Urothelium cell line (cell line): ENCODE measurements at regions not wholly inside any gene's neighbourhood (a gene's known extent, or its start where the extent isn't known, plus 50 kb on each side); places are given as distances from the start of the nearest gene placed in this dataset.

Source experiments
- DNase-seq: peaks from one replicate; pipeline ENCODE4 v3.0.0; 2011; ENCODE audit warnings: low spot score, mixed read lengths
- FAIRE-seq: peaks from 2 replicates; lab custom pipeline; 2011; peaks lifted over from hg19 to GRCh38; lab: Jason Lieb, UNC

DNA sequence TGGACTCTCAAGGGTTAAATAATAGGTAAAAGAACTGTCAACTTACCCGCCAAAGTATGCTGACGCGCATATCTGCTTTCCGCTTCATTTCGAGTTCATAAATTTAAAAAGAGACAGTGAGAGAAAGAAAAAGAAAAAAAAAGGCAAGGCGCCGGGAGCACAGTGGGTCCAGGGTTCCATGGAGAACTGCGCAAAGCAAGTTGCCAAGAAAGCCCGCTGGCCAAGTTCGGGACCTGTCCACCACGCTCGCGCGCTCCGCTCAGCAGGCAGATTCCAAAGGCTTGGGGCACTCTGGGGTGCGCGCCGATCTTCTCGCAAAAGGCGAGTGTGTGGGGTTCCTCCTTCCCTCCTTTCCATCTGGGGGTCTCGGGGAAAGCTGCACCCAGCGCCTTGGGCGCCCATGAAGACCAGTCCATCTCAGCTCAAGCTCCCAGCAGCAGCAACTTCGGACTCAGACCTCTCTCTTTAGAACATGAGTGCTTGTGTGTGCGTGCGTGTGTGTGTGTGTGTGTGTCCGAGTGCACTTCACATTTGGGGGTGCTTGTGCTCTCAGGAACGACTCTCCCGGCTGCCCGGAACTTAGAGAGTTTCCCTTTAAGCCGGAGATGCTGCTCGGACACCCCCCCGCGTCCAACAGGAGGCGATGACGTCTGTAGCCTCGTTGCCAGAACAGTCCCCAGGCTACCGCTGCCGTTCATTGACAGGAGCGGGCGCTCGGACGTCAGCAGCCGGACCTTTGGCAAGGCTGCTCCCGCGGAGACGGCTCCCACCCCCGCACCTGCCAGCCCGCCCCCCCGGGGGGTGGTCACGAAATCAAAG is 180.0 kb downstream of the TBXT start:
- DNase-seq (peak; percentile 78), FAIRE-seq (no peak)

GRCh38 chr6:165986914-165987482 is 180.7 kb downstream of the TBXT start:
- DNase-seq: peak; percentile 41
- no peak for FAIRE-seq

DNA sequence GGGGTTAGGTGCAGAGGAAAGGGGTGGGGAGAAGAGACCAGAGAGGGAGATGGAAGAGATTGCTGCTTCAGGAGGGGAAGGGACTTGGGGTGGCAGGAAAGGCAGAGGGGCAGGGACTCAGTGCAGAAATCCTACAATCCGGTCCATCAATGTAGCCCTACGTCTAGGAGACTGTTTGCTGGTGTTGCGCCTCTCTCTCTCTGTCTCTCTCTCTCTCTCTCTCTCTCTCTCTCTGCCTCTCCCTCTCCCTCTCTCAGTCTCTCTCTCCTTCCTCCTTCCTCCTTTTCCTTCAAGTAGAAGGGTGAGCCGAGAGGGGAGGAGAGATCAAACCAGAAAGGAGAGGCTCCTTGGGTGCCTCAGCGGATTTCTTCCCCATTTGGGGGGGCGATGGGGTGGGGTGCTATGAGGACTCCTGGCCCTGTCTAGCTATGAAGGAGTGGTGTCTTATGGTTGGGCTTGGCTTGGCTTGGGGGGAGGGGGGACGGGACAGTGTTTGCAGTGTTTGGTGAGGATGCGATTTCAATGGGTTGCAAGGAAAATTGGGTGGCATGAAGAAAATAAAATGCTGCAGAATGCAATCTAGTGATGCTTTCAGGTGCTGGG is 181.2 kb downstream of the TBXT start:
- FAIRE-seq (no peak), DNase-seq (no peak)

DNA sequence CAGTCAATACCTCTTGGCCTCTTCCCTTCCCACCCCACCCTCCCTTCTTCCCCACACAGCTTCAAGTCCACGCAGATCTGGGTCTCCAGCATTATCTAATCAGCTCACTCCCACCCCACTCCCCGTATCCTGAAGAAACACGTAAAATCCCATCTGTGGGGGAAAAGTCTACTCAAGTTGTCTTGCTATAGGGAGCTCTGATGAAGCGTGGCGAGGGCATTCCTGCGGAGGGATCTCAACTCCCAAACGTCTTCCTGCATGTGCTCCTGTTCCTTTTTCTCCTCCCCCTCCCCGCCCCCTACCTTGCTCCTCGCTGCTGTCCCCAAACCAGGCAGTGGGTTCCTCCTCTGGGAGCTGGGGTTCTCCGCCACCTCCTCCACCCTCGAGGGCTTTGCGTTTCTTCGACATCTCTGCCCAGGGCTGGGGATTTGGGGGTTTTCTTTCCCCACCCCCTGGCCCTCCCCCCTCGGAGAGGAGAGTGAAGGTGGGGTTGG is 181.8 kb downstream of the TBXT start:
- FAIRE-seq: no peak
- no peak for DNase-seq

GRCh38 chr6:165985281-165985805 is 182.3 kb downstream of the TBXT start:
- no peak for DNase-seq

DNA sequence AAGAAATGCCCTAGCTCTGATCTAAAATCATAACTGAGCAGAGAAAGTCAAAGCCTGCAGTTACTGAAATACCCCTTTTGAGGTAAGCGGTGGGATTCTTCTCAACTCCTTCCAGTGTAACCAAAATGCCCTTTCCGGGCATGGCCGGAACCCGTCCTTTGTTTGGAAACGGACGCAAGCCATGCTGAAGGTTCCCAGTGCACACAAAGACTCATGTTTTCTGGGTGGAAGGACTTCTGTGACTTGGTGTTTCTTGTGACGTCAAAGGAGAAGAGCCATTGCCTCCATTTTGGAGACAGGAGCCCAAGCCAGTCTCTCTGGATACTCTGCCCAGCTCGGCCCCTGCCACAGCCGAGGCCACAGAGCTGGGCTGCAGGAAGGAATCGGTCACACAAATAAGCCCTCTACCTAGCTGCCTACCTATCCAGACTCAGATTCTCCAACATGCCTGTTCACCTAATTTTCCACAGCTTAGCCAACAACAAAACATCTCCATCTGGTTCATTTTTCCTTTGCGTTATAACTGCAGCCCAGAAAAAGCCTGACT is 182.8 kb downstream of the TBXT start:
- no peak for FAIRE-seq
- no peak for DNase-seq

More at GRCh38 chr6:165985281-165985805, 182.3 kb downstream of the TBXT start:
- no peak for FAIRE-seq

DNA sequence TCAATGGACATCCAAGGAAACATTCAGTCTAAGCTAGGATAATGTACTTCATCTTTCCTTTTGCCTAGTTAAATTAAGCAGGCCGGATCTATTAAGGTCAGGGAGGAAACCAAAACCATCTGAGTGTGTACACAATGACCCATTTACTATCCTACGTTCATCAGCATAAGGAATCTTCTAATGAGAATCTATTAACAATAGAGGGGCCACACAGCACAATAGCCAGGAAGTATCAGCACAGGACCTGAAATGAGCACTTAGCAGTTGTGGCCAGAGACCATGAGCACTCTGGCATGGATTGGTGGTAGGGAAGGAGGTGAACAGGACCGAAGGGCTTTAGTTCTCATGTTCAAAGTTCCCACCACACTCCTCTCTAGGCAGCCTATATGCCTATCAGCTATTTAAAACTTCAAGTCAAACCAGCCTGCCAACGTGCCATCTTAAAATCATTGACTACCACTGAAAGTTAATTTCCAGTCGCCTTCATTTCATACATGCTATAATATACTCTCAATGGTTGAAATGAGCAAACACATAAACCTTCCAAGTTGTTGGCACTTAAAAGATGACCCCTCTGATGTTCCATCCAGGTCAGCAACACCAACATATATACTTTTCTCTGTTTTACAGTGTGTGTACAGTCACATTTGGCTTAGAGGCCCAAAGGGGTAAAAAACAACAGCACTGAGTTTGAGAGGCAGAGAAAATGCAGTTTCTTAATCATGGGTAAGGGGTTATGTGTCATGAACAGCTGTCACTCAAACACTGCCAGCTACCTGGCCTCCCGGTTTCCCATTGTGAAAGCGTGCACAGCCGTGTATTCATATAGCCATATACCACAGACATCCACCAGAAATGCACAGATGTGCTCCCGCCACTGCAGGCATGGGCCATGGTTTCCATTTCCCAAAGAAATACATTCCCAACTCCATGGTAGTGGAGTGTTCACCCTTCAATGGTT is 184.3 kb downstream of the TBXT start:
- DNase-seq (no peak), FAIRE-seq (no peak)

DNA sequence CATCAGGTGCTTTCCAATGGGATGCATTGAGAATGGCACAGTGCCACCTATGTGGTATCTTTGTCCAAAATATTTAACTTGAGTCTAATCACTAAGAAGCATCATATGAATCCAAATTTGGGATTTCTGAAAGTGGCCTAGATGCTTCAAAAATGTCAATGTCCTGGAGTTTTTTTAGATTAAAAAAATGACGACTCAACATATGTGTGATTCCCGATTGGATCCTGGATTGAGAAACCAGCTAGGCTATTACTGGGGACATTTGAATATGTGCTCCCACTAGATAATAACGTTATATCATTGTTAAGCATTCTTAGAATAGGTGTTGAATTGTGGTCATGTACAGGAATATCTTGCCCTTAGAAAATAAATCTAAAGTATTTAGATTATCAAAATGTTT is 189.2 kb downstream of the TBXT start:
- DNase-seq: no peak
- FAIRE-seq: no peak

- no peak for DNase-seq
- no peak for FAIRE-seq
Observed at GRCh38 chr6:165976684-165977083, 191.0 kb downstream of the TBXT start.

DNA sequence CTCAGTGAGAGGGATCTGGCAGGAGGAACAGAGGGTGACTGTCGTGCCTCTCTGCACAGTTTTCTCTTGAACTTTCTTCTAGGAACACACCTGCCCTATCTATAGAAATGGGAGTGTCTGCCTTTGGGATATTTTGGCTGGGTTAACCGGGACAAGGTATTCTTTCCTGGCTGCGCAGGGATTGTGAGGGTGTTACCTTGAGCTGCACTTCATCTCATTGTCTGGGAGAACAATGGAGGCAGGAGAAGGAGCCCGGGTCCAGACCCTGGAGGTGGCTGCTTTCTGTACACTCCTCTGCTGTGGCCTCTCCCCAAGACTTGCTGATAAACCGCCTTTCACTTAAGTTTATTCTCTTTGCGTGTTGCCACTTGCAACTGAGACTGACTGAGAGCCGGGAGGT is 192.8 kb downstream of the TBXT start:
- DNase-seq (no peak), FAIRE-seq (no peak)

DNA sequence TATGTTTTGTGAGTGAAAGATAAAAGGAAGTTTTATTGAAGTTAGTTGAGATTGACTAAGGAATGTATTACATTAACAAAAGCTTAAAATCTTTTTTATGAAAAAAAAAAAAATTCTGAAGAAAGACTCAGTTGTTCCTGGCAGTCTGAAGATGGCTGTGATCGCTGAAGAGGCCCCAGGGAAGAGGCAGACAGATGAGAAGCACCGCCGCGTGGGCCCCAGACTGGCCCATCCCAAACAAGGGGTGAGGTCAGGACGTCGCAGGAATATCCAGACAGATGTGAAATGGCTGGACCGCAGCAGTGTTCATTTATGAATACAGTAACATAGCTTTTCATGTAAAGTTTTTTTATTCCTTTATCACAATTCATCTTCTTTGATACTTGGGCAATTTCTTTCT is 194.2 kb downstream of the TBXT start:
- no peak for DNase-seq
- no peak for FAIRE-seq

- FAIRE-seq (no peak), DNase-seq (no peak)
Observed at GRCh38 chr6:165972139-165972802, 195.4 kb downstream of the TBXT start.

DNA sequence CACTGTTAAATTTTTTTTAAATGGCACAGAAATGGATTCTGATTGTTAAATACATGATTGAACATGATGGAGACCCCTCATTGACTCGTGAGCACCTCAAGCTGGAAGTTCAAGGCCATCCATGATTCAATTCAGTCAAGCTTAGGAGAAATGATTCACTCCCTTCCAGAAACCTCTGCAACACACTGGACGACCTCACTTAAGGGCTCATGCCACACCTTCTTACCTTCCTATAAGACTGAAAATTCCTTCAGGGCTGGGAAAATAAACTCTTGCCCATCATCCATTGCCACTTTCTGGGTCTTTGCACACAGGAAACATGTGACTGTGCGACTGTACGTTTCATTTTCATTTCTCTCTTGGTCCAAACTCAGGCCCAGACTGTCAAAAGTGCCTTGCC is 196.4 kb downstream of the TBXT start:
- DNase-seq (no peak), FAIRE-seq (no peak)

DNA sequence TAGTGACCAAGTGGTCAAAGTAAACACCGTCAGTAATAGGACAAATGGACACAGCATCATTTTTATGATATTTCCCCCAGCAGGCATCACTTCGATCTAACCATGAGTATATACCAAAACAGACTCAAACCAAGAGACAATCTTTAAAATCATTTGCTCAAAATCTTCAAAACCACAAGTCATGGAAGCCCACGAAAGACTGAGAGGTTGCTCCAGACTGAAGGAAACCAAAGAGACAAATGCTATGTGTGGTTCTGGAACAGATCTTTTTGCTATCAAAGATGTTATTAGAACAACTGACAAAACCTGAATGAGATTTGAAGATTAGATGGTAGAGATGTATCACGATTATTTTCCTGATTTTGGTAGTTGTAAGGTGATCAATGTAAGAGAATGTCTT is 197.7 kb downstream of the TBXT start:
- DNase-seq: no peak
- FAIRE-seq: no peak

DNA sequence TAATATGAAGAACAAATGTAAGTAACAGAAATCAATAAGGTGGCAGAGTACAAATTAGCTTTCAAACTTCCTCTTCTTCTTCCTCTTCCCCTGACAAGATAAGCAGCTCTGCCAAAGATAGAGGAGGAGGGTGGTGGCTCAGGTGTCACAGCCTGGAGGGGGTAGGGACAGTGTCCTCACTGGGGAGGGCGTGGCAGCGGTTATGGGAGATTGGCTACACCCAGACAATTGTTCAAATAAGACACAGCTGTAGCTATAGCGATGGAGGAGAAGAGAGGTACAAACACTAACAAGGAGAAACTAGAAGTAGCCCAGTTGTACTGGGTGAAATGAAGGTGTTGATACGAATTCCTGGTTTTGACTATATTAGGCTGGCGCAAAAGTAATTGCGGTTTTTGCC is 198.5 kb downstream of the TBXT start:
- FAIRE-seq (no peak), DNase-seq (no peak)

DNA sequence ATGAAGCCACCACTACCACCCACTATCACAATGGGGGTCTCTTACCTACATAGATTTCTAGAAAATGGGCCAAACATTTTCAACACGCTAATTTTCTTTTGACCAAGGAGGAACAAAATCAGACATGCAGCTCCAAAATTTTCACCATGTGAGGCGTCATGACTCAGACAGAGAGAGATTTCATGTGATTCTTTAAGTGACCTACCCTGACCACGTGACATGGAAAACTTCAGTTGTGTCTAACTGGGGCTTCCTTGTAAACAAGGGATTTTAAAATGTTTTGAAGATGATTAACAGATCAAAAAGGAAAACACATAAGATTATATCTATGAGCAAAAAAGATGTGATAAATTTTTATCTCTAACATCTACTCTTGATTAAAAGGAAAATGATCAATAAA is 199.2 kb downstream of the TBXT start:
- no peak for DNase-seq
- FAIRE-seq: no peak

- DNase-seq (peak; percentile 53), FAIRE-seq (peak; percentile 77)
Observed at GRCh38 chr6:165967810-165968407, 199.7 kb downstream of the TBXT start.

DNA sequence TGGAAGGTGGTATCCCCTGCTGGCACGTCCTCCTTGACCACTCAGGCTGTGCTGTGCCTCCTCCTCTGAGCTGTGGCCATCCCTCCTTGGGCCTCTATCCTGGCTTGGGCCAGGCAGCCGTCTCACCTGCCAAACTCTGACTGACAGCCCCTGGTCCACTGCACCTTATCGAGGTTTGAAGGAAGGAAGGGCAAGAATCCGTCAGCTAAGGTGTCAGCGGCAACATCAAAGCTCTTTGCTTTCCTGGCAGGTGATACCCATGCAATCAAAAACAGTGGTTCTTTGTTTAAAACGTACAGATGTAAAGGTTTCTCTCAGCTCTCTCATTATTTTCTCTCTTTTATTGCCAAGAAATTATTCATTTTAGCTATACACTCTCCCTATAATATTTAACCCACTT is 203.9 kb downstream of the TBXT start:
- FAIRE-seq (no peak), DNase-seq (no peak)

GRCh38 chr6:165962366-165962765 is 205.3 kb downstream of the TBXT start:
- FAIRE-seq (no peak), DNase-seq (no peak)
